ENCODE measurements at regions not wholly inside any gene's neighbourhood (a gene's known extent, or its start where the extent isn't known, plus 50 kb on each side); places are given as distances from the start of the nearest gene placed in this dataset.

DNA sequence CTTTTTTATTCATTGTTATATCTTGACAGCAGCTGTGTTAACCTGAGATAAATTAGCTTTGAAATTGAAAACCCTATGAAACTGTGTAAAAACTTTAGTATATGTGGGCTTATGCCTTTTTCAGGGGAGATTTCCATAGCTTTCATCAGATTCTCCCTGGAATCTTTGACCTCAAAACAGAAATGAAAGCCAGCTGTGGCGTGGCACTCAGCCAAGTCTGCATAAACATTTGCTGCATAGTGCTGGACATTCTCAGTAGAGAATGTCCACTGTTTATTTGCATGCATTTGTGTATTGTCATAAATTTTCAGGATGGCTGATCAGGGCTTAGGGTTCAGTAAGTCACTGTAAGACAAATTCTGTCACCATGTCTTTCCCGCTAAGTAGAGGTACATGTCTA is 115.3 kb upstream of the NAP1L1 start:
- no peak for DNase-seq (ENCODE audit: low read depth)
- TF ChIP-seq, protein P1, sequence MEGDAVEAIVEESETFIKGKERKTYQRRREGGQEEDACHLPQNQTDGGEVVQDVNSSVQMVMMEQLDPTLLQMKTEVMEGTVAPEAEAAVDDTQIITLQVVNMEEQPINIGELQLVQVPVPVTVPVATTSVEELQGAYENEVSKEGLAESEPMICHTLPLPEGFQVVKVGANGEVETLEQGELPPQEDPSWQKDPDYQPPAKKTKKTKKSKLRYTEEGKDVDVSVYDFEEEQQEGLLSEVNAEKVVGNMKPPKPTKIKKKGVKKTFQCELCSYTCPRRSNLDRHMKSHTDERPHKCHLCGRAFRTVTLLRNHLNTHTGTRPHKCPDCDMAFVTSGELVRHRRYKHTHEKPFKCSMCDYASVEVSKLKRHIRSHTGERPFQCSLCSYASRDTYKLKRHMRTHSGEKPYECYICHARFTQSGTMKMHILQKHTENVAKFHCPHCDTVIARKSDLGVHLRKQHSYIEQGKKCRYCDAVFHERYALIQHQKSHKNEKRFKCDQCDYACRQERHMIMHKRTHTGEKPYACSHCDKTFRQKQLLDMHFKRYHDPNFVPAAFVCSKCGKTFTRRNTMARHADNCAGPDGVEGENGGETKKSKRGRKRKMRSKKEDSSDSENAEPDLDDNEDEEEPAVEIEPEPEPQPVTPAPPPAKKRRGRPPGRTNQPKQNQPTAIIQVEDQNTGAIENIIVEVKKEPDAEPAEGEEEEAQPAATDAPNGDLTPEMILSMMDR (IDR thresholded peaks at IDR 0.05; ENCODE audit: control insufficient read depth, insufficient read depth, low read depth, low read length, missing control alignments), result no peak
- H3K4me3 ChIP-seq (ENCODE audit: control insufficient read depth, low read depth, low read length), result no peak overlapping the region

DNA sequence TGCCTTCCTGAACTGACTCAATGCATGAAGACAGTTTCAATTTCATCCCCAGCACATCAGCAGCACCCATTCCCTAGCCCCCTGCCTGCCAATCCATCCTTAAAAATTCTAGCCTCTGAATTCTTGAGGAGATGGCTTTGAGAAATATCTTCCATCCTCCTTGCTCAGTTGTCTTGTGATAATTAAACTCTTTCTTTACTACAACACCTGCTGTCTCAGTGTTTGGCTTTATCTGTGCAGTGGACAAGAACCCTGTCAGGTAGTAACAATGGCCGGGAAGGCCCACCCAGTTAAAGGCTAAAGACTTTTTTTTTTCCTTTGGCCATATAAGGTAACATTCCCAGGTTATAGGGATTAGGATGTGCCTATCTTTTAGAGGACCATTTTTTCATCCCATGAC is 114.4 kb upstream of the NAP1L1 start:
- DNase-seq (ENCODE audit: low read depth), result no peak
- TF ChIP-seq, protein P1 (IDR thresholded peaks at IDR 0.05; ENCODE audit: control insufficient read depth, insufficient read depth, low read depth, low read length, missing control alignments), result no peak
- no peak overlapping the region for H3K4me3 ChIP-seq (ENCODE audit: control insufficient read depth, low read depth, low read length)

DNA sequence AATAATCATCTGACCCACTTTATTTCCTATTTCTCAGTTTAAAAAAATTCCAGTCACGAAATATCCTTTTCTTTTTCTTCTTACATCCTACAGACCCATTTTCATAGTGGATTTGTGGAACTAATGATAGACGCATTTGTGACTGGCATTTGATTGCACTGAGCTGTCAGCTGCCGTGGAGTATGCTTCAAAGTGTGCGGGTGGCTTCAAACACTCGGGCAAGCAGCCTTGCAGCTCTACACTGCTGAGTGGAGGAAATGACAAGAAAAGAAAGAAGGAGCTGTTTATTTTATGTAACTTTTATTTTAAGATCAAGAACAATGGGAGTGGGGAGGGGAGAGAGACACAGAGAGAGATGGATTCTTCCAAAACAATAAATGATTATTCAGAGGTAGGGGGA is 112.8 kb upstream of the NAP1L1 start:
- no peak for DNase-seq (ENCODE audit: low read depth)
- H3K4me3 ChIP-seq (ENCODE audit: control insufficient read depth, low read depth, low read length), result no peak overlapping the region
- TF ChIP-seq, protein P1 (IDR thresholded peaks at IDR 0.05; ENCODE audit: control insufficient read depth, insufficient read depth, low read depth, low read length, missing control alignments), result no peak

DNA sequence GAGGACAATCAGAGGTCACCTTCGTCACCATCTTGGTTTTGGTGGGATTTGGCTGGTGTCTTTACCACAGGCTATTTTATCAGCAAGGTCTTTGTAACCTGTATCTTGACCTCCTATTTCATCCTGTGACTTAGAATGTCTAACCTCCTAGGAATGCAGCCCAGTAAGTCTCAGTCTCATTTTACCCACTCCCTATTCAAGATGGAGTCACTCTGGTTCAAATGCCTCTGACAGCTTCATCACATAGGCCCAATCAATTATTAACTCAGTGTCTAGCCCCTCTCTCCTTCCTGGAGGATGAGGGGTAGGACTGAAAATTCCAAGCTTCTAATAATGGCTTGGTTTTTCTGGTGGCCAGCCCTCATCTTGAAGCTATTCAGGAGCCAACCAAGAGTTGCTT is 111.4 kb upstream of the NAP1L1 start:
- H3K4me3 ChIP-seq (ENCODE audit: control insufficient read depth, low read depth, low read length), result no peak overlapping the region
- TF ChIP-seq, protein P1 (IDR thresholded peaks at IDR 0.05; ENCODE audit: control insufficient read depth, insufficient read depth, low read depth, low read length, missing control alignments), result no peak
- DNase-seq (ENCODE audit: low read depth), result no peak

DNA sequence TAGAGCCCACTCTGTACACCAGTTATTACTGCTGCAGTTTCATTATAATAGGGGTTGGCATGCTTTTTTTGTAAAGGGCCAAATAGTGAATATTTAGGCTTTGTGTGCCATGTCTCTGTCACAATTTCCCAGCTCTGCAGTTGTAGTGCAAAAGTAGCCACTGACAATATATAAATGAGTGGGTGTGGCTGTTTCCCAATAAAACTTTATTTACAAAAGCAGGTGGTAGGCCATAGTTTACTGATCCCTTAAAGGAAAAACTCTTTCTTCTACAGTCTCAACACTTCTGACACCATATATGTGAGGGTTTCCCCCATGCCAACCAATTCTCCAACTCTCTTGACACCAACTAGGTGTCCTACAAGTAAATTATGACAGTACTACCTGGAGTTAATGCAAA is 110.2 kb upstream of the NAP1L1 start:
- TF ChIP-seq, protein P1 (IDR thresholded peaks at IDR 0.05; ENCODE audit: control insufficient read depth, insufficient read depth, low read depth, low read length, missing control alignments), result no peak
- DNase-seq (ENCODE audit: low read depth), result no peak
- no peak overlapping the region for H3K4me3 ChIP-seq (ENCODE audit: control insufficient read depth, low read depth, low read length)

DNA sequence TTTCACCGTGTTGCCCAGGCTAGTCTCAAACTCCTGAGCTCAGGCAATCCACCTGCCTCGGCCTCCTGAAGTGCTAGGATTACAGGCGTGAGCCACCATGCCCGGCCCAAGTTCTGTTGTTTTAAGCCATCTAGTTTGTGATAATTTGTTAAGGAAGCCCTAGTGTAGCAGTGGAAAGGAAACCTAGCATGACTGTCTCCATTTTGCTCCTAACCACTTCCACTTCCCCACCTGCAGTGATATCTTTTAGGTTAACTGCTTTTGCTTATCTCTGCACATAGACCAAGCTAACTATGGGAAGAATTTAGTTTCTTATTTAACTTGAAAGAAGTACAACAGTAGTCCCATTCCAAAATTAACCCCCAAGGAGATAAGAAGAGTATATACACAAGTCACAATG is 109.5 kb upstream of the NAP1L1 start:
- no peak for DNase-seq (ENCODE audit: low read depth)
- TF ChIP-seq, protein P1 (IDR thresholded peaks at IDR 0.05; ENCODE audit: control insufficient read depth, insufficient read depth, low read depth, low read length, missing control alignments), result no peak
- H3K4me3 ChIP-seq (ENCODE audit: control insufficient read depth, low read depth, low read length), result no peak overlapping the region

DNA sequence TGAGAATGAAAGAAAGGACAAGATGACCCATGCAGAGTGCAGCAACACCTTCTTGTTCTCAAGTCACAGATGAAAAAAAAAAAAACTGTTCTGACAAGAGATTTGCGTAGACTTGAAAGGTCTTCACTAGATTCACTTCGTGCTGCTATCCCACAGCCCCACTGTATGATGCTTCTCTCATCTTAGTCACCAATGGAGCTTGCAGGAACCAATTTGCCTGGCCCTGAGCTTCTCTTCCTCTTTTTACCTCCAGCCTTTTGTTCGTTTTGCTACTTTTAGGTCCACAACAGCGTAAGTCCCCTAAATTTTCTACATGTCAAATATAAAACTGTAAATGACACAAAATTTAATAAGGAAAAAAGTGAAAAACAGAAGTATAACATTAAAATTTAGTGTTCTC is 107.9 kb upstream of the NAP1L1 start:
- no peak overlapping the region for H3K4me3 ChIP-seq (ENCODE audit: control insufficient read depth, low read depth, low read length)
- no peak for DNase-seq (ENCODE audit: low read depth)
- TF ChIP-seq, protein P1 (IDR thresholded peaks at IDR 0.05; ENCODE audit: control insufficient read depth, insufficient read depth, low read depth, low read length, missing control alignments), result no peak

Data from AG09309 (cell line).